ENCODE measurements at regions not wholly inside any gene's neighbourhood (a gene's known extent, or its start where the extent isn't known, plus 50 kb on each side); places are given as distances from the start of the nearest gene placed in this dataset.

DNA sequence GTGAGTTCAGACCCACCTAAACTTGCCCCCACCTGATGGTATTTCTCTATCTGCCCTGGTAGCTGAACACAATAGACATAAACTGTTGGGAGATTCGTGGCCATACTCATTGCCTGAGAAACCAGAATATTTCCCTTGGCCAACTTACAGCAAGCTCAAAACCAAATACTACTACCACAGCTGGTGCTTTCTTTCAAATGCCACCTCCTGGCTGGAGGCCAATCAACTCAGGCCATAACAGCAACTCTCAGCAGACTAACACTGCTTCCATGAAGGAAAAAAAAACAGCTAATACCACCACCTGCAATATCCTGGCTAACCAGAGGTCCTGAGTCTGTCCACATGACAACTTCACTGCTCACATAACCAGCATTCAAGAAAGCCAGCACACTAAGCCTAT lies 373.1 kb downstream of the CMPK2 start:
- no peak for DNase-seq (ENCODE audit: low read depth)
- TF ChIP-seq, protein P1, sequence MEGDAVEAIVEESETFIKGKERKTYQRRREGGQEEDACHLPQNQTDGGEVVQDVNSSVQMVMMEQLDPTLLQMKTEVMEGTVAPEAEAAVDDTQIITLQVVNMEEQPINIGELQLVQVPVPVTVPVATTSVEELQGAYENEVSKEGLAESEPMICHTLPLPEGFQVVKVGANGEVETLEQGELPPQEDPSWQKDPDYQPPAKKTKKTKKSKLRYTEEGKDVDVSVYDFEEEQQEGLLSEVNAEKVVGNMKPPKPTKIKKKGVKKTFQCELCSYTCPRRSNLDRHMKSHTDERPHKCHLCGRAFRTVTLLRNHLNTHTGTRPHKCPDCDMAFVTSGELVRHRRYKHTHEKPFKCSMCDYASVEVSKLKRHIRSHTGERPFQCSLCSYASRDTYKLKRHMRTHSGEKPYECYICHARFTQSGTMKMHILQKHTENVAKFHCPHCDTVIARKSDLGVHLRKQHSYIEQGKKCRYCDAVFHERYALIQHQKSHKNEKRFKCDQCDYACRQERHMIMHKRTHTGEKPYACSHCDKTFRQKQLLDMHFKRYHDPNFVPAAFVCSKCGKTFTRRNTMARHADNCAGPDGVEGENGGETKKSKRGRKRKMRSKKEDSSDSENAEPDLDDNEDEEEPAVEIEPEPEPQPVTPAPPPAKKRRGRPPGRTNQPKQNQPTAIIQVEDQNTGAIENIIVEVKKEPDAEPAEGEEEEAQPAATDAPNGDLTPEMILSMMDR (IDR thresholded peaks at IDR 0.05; ENCODE audit: low read depth, low read length), result no peak
- no peak for TF ChIP-seq POLR2A (IDR thresholded peaks at IDR 0.05; ENCODE audit: extremely low read depth, insufficient read length)
- TF ChIP-seq, protein P2, sequence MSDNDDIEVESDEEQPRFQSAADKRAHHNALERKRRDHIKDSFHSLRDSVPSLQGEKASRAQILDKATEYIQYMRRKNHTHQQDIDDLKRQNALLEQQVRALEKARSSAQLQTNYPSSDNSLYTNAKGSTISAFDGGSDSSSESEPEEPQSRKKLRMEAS (IDR thresholded peaks at IDR 0.05; ENCODE audit: low read depth, low read length), result no peak
- no peak for TF ChIP-seq MYC (IDR thresholded peaks at IDR 0.05; ENCODE audit: low read depth, low read length)

DNA sequence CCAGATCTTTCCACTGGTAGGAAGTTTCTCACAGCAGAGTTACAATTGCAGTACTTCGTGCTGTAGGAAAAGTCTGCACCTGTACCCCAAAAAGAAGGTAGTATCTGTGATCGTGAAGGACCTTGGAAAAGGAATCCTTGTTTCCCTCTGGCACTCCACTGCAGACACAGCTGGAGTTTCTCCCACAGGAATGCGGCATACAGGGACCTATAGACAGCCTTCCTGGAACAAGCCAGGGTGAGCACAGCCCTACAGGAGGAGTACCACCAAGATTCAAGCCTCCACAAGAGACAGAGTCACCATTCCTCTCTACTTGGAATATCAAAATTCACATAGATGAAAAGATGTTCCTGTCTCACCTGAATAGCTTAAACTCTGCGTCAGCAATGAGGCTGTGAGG lies 372.4 kb downstream of the CMPK2 start:
- TF ChIP-seq, protein P2 (IDR thresholded peaks at IDR 0.05; ENCODE audit: low read depth, low read length), result no peak
- no peak for TF ChIP-seq MYC (IDR thresholded peaks at IDR 0.05; ENCODE audit: low read depth, low read length)
- TF ChIP-seq POLR2A (IDR thresholded peaks at IDR 0.05; ENCODE audit: extremely low read depth, insufficient read length), result no peak
- TF ChIP-seq, protein P1 (IDR thresholded peaks at IDR 0.05; ENCODE audit: low read depth, low read length), result no peak
- DNase-seq (ENCODE audit: low read depth), result no peak
- no peak overlapping the region for H3K4me3 ChIP-seq (ENCODE audit: low read depth, low read length)

More for the DNA sequence above, 373.1 kb downstream of the CMPK2 start:
- no peak overlapping the region for H3K4me3 ChIP-seq (ENCODE audit: low read depth, low read length)

DNA sequence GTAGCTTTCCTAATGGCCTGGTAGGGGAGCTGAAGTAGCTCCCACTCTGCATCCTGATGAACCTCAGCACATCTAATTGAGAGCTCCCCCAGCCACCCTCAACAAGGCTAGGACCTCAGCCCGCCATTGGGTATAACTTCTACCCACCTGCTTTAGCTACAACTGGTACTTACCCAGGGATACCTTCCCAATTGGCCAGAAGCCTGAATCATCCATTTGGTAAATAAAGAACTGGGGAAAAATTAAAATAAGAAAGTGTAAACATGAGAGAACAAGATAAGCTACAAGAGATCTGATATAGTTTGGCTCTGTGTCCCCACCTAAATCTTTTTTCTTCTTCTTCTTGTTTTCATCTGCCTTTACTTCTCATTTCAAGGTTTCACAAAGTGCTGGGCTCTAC lies 372.0 kb downstream of the CMPK2 start:
- H3K4me3 ChIP-seq (ENCODE audit: low read depth, low read length), result no peak overlapping the region
- TF ChIP-seq, protein P1 (IDR thresholded peaks at IDR 0.05; ENCODE audit: low read depth, low read length), result no peak
- no peak for TF ChIP-seq POLR2A (IDR thresholded peaks at IDR 0.05; ENCODE audit: extremely low read depth, insufficient read length)
- TF ChIP-seq MYC (IDR thresholded peaks at IDR 0.05; ENCODE audit: low read depth, low read length), result no peak
- TF ChIP-seq, protein P2 (IDR thresholded peaks at IDR 0.05; ENCODE audit: low read depth, low read length), result no peak
- DNase-seq (ENCODE audit: low read depth), result no peak

DNA sequence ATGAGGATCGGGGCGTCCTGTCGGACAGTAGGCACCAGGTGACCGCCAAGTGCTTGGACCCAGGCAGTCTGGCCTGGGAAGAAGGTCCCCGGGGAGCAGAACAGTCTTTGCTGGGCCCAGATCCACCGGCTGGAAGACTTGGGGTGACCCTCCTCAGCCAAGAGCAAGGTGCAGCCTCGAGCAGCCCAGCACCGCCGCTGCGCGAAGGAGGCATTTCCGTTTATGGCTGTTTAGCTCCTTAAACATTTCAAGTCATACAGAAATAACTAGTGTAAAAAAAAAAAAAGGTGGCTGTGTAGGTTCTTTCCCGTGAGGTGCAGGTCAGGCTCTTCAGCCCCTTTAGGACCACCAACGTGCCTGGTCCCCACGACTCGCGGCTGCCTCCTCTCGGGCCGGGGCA lies 370.2 kb downstream of the CMPK2 start:
- H3K4me3 ChIP-seq (ENCODE audit: low read depth, low read length), result no peak overlapping the region
- TF ChIP-seq, protein P1 (IDR thresholded peaks at IDR 0.05; ENCODE audit: low read depth, low read length), result no peak
- TF ChIP-seq MYC (IDR thresholded peaks at IDR 0.05; ENCODE audit: low read depth, low read length) (no peak), POLR2A (IDR thresholded peaks at IDR 0.05; ENCODE audit: extremely low read depth, insufficient read length) (no peak)
- TF ChIP-seq, protein P2 (IDR thresholded peaks at IDR 0.05; ENCODE audit: low read depth, low read length), result no peak

DNA sequence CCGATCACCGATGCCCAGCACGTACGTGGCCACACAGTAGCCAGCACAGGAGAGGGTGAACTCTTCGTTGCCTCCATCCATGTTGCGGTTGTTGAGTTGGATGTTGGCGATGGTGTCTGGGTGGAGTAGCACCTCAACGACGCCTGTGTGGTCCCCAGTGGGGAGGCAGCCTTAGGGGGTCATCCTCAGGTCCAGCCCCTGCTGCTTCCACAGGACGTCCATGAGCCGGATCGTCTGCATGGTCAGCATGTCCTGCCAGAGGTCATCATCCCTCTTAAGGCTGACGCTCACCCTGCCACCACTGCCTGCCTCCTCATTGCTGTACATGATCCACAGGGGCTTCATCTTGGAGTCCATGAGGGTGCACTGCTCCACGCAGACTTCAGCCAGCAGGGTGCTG lies 369.3 kb downstream of the CMPK2 start:
- H3K4me3 ChIP-seq (ENCODE audit: low read depth, low read length), result no peak overlapping the region
- no peak for DNase-seq (ENCODE audit: low read depth)
- no peak for TF ChIP-seq POLR2A (IDR thresholded peaks at IDR 0.05; ENCODE audit: extremely low read depth, insufficient read length)
- TF ChIP-seq, protein P1 (IDR thresholded peaks at IDR 0.05; ENCODE audit: low read depth, low read length), result no peak
- TF ChIP-seq, protein P2 (IDR thresholded peaks at IDR 0.05; ENCODE audit: low read depth, low read length), result no peak
- no peak for TF ChIP-seq MYC (IDR thresholded peaks at IDR 0.05; ENCODE audit: low read depth, low read length)

More for the DNA sequence above, 370.2 kb downstream of the CMPK2 start:
- no peak for DNase-seq (ENCODE audit: low read depth)
